GM12878 (cell line): ENCODE measurements at regions not wholly inside any gene's neighbourhood (a gene's known extent, or its start where the extent isn't known, plus 50 kb on each side); places are given as distances from the start of the nearest gene placed in this dataset.

ENCODE experiments used
- EZH2 ChIP-seq: IDR thresholded peaks from 2 replicates; pipeline ENCODE4 v1.6.1; 2012; ENCODE audit warnings: low read depth, mild to moderate bottlenecking, control low read depth, inconsistent platforms, low read length, borderline replicate concordance; ENCODE audit not compliant: control insufficient read depth
- MTA2 ChIP-seq: fragments of 450-650 bp; IDR thresholded peaks from 2 replicates; pipeline ENCODE4 v1.6.1; 2016; ENCODE audit warnings: low read depth, mild to moderate bottlenecking, moderate library complexity
- NFYB ChIP-seq: IDR thresholded peaks from 2 replicates; pipeline ENCODE4 v1.6.1; 2011; ENCODE audit warnings: low read depth, mild to moderate bottlenecking, low read length, improper control_type of control experiment, moderate library complexity; ENCODE audit not compliant: insufficient read depth
- PBX3 ChIP-seq: IDR thresholded peaks from 2 replicates; pipeline ENCODE4 v1.6.1; 2011; ENCODE audit warnings: mild to moderate bottlenecking, low read depth, low read length, moderate library complexity; ENCODE audit not compliant: insufficient replicate concordance
- POLR2AphosphoS5 ChIP-seq: IDR thresholded peaks from 2 replicates; pipeline ENCODE4 v1.6.1; 2011; ENCODE audit warnings: mild to moderate bottlenecking, low read length, inconsistent platforms
- RAD21 ChIP-seq: IDR thresholded peaks from 2 replicates; pipeline ENCODE4 v1.6.1; 2011; ENCODE audit warnings: mild to moderate bottlenecking, low read depth, low read length, moderate library complexity; ENCODE audit not compliant: insufficient read depth
- SMAD5 ChIP-seq: IDR thresholded peaks from 2 replicates; pipeline ENCODE4 v1.6.1; 2016; ENCODE audit warnings: antibody characterized with exemption, low read depth
- SUZ12 ChIP-seq: fragments of 200-600 bp; sonication (generic); IDR thresholded peaks from one replicate; pipeline ENCODE4 v1.6.1; 2018; ENCODE audit warnings: antibody characterized with exemption, mild to moderate bottlenecking; ENCODE audit not compliant: unreplicated experiment
- TCF12 ChIP-seq: IDR thresholded peaks from 2 replicates; pipeline ENCODE4 v1.6.1; 2011; ENCODE audit warnings: low read depth, mild to moderate bottlenecking, low read length
- TCF7 ChIP-seq: IDR thresholded peaks from 2 replicates; pipeline ENCODE4 v1.6.1; 2014; ENCODE audit warnings: antibody characterized with exemption, borderline replicate concordance
- TF ChIP-seq, protein P1 (sequence below), 3 experiments: IDR thresholded peaks in 2 of 3; conservative IDR thresholded peaks in 1 of 3; 2 replicates each; pipeline ENCODE4 v1.5.1; 2011; ENCODE audit warnings: low read depth in 3 of 3, low read length in 3 of 3, mild to moderate bottlenecking in 3 of 3, control low read depth in 2 of 3, moderate library complexity in 2 of 3, inconsistent platforms in 1 of 3, mixed read lengths in 1 of 3; ENCODE audit not compliant: control insufficient read depth in 2 of 3, insufficient read depth in 1 of 3; ENCODE audit errors: extremely low read depth in 1 of 3

GRCh38 chr4:169341490-169341889, 70.7 kb upstream of the SH3RF1 start:
- peak; percentile 70 for TF ChIP-seq MTA2
- TF ChIP-seq TCF12 = peak; percentile 97
- TF ChIP-seq NFYB = no peak
- no peak for TF ChIP-seq SMAD5
- no peak for TF ChIP-seq POLR2AphosphoS5
- no peak for TF ChIP-seq PBX3
- no peak for TF ChIP-seq SUZ12
- peak; percentile 35; the same call in 1 of the 2 replicates for TF ChIP-seq RAD21
- TF ChIP-seq, protein P1, sequence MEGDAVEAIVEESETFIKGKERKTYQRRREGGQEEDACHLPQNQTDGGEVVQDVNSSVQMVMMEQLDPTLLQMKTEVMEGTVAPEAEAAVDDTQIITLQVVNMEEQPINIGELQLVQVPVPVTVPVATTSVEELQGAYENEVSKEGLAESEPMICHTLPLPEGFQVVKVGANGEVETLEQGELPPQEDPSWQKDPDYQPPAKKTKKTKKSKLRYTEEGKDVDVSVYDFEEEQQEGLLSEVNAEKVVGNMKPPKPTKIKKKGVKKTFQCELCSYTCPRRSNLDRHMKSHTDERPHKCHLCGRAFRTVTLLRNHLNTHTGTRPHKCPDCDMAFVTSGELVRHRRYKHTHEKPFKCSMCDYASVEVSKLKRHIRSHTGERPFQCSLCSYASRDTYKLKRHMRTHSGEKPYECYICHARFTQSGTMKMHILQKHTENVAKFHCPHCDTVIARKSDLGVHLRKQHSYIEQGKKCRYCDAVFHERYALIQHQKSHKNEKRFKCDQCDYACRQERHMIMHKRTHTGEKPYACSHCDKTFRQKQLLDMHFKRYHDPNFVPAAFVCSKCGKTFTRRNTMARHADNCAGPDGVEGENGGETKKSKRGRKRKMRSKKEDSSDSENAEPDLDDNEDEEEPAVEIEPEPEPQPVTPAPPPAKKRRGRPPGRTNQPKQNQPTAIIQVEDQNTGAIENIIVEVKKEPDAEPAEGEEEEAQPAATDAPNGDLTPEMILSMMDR (IDR thresholded peaks at IDR 0.05 in 2 of 3, conservative IDR thresholded peaks at IDR 0.05 in 1 of 3; ENCODE audit: control insufficient read depth in 2 of 3, extremely low read depth in 1 of 3, insufficient read depth in 1 of 3, low read depth in 3 of 3, low read length in 3 of 3) = no peak
- TF ChIP-seq EZH2 = no peak
- TF ChIP-seq TCF7 = 0 out of 2 replicates have a peak, but pooled peaks have one; percentile 35
